ENCODE measurements at regions not wholly inside any gene's neighbourhood (a gene's known extent, or its start where the extent isn't known, plus 50 kb on each side); places are given as distances from the start of the nearest gene placed in this dataset.

DNA sequence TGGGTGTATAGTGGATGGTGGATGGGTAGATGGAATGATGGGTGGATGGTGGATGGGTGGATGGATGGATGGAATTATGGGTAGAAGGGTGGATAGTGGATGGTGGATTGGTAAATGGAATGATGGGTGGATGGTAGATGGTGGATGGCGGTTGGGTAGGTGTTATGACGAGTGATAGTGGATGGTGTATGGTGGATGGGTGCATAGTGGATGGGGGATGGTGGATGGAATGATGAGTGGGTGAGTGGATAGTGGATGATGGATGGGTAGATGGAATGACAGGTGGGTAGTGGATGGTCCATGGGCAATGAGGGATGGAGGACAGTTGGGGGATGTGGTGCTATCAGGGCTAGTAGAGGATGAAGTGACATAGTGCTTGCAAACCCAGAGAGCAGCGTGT is 182.4 kb downstream of the BRD1 start:
- TF ChIP-seq, protein P1, sequence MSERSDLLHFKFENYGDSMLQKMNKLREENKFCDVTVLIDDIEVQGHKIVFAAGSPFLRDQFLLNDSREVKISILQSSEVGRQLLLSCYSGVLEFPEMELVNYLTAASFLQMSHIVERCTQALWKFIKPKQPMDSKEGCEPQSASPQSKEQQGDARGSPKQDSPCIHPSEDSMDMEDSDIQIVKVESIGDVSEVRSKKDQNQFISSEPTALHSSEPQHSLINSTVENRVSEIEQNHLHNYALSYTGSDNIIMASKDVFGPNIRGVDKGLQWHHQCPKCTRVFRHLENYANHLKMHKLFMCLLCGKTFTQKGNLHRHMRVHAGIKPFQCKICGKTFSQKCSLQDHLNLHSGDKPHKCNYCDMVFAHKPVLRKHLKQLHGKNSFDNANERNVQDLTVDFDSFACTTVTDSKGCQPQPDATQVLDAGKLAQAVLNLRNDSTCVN (tag by site-specific recombination; optimal IDR thresholded peaks at IDR 0.05): no peak
- TF ChIP-seq OSR2 (tag by site-specific recombination; IDR thresholded peaks at IDR 0.05): no peak
